ENCODE measurements at regions not wholly inside any gene's neighbourhood (a gene's known extent, or its start where the extent isn't known, plus 50 kb on each side); places are given as distances from the start of the nearest gene placed in this dataset.
"Not testable (repeated sequence)": the region's sequence is repeated elsewhere in the genome, so short reads cannot be mapped to it uniquely, and the experiment has no call there.

GRCh38 chr4:131609039-131609438 lies 1540.1 kb upstream of the PCDH10 start:
- no peak for DNase-seq

- DNase-seq = not testable (repeated sequence)
Observed at GRCh38 chr4:131610517-131610916, 1538.6 kb upstream of the PCDH10 start.

GRCh38 chr4:131613086-131613823 lies 1535.8 kb upstream of the PCDH10 start:
- no peak for DNase-seq

GRCh38 chr4:131613824-131614216 lies 1535.3 kb upstream of the PCDH10 start:
- no peak for DNase-seq

GRCh38 chr4:131632877-131633276 lies 1516.2 kb upstream of the PCDH10 start:
- no peak for DNase-seq

GRCh38 chr4:131635191-131635590 lies 1513.9 kb upstream of the PCDH10 start:
- DNase-seq = no peak

- no peak for DNase-seq
Observed at GRCh38 chr4:131638781-131639180, 1510.3 kb upstream of the PCDH10 start.

GRCh38 chr4:131644619-131645018 lies 1504.5 kb upstream of the PCDH10 start:
- DNase-seq = no peak

GRCh38 chr4:131649227-131649626 lies 1499.9 kb upstream of the PCDH10 start:
- no peak for DNase-seq

- DNase-seq = no peak
Observed at GRCh38 chr4:131650951-131651350, 1498.1 kb upstream of the PCDH10 start.

- not testable (repeated sequence) for DNase-seq
Observed at GRCh38 chr4:131683314-131683713, 1465.8 kb upstream of the PCDH10 start.

GRCh38 chr4:131721883-131722282 lies 1427.2 kb upstream of the PCDH10 start:
- no peak for DNase-seq

GRCh38 chr4:131723069-131723468 lies 1426.0 kb upstream of the PCDH10 start:
- not testable (repeated sequence) for DNase-seq

GRCh38 chr4:131724847-131725246 lies 1424.2 kb upstream of the PCDH10 start:
- DNase-seq = not testable (repeated sequence)

GRCh38 chr4:131725521-131725920 lies 1423.6 kb upstream of the PCDH10 start:
- DNase-seq = not testable (repeated sequence)

- DNase-seq = not testable (repeated sequence)
Observed at GRCh38 chr4:131726940-131727339, 1422.2 kb upstream of the PCDH10 start.

GRCh38 chr4:131727418-131727817 lies 1421.7 kb upstream of the PCDH10 start:
- not testable (repeated sequence) for DNase-seq

GRCh38 chr4:131729205-131729604 lies 1419.9 kb upstream of the PCDH10 start:
- not testable (repeated sequence) for DNase-seq

GRCh38 chr4:131729716-131730398 lies 1419.2 kb upstream of the PCDH10 start:
- not testable (repeated sequence) for DNase-seq

GRCh38 chr4:131730574-131730973 lies 1418.5 kb upstream of the PCDH10 start:
- DNase-seq = not testable (repeated sequence)

GRCh38 chr4:131732034-131732630 lies 1417.0 kb upstream of the PCDH10 start:
- DNase-seq = not testable (repeated sequence)

- DNase-seq = not testable (repeated sequence)
Observed at GRCh38 chr4:131734321-131734720, 1414.8 kb upstream of the PCDH10 start.

GRCh38 chr4:131734851-131735385 lies 1414.2 kb upstream of the PCDH10 start:
- not testable (repeated sequence) for DNase-seq

GRCh38 chr4:131738991-131739390 lies 1410.1 kb upstream of the PCDH10 start:
- not testable (repeated sequence) for DNase-seq

Data from activated T-cell treated with anti-CD3 and anti-CD28 coated beads, Interleukin-2, amount 50 U/mL, for 48 hours (primary cell).